Endodermal cell (in vitro differentiated cells): ENCODE measurements at regions not wholly inside any gene's neighbourhood (a gene's known extent, or its start where the extent isn't known, plus 50 kb on each side); places are given as distances from the start of the nearest gene placed in this dataset.

Source experiments
- DNase-seq: peaks from one replicate; pipeline ENCODE4 v3.0.0-alpha.2; 2017
- H3K27ac ChIP-seq: 2 replicates; pipeline ENCODE4 v1.5.1; 2013; ENCODE audit warnings: mild to moderate bottlenecking, low read depth, low read length, moderate library complexity
- H3K27me3 ChIP-seq: 2 replicates; pipeline ENCODE4 v1.6.1; 2013; ENCODE audit warnings: mild to moderate bottlenecking, low read length, moderate library complexity; ENCODE audit not compliant: insufficient read depth, control insufficient read depth, poor library complexity, severe bottlenecking
- H3K36me3 ChIP-seq: 2 replicates; pipeline ENCODE4 v1.7.0; 2013; ENCODE audit warnings: mild to moderate bottlenecking, low read length, moderate library complexity; ENCODE audit not compliant: control insufficient read depth, insufficient read depth
- H3K4me1 ChIP-seq: one replicate; pipeline ENCODE4 v1.7.0; 2013; ENCODE audit warnings: low read length; ENCODE audit not compliant: control insufficient read depth, insufficient read depth
- H3K4me3 ChIP-seq: 2 replicates; pipeline ENCODE4 v1.5.1; 2013; ENCODE audit warnings: mild to moderate bottlenecking, low read length, moderate library complexity
- H3K9ac ChIP-seq: 2 replicates; pipeline ENCODE4 v1.6.1; 2013; ENCODE audit warnings: mild to moderate bottlenecking, low read length, moderate library complexity; ENCODE audit not compliant: poor library complexity, severe bottlenecking; ENCODE audit errors: extremely low read depth
- H3K9me3 ChIP-seq: 2 replicates; pipeline ENCODE4 v1.6.1; 2013; ENCODE audit warnings: mild to moderate bottlenecking, low read length, moderate library complexity; ENCODE audit not compliant: control insufficient read depth
- H3K27ac Mint-ChIP-seq: 2 replicates; pipeline ENCODE4 v1.8.0; 2020; ENCODE audit warnings: mixed read lengths
- H3K27me3 Mint-ChIP-seq: 2 replicates; pipeline ENCODE4 v1.8.0; 2021; ENCODE audit warnings: mild to moderate bottlenecking, mixed read lengths; ENCODE audit not compliant: insufficient read depth
- H3K36me3 Mint-ChIP-seq: 2 replicates; pipeline ENCODE4 v1.8.0; 2020; ENCODE audit warnings: low read depth, mixed read lengths
- H3K4me1 Mint-ChIP-seq: 2 replicates; pipeline ENCODE4 v1.8.0; 2020; ENCODE audit warnings: mixed read lengths
- H3K4me3 Mint-ChIP-seq: 2 replicates; pipeline ENCODE4 v1.8.0; 2020; ENCODE audit warnings: mild to moderate bottlenecking, moderate library complexity, mixed read lengths
- H3K9me3 Mint-ChIP-seq: 2 replicates; pipeline ENCODE4 v1.8.0; 2020; ENCODE audit warnings: mild to moderate bottlenecking, mixed read lengths
- WGBS, 2 experiments: methylation state at CpG; one replicate each; pipeline versions ENCODE4 v1.1.5 to v1.1.7; 2013; ENCODE audit warnings: missing lambda C conversion rate in 2 of 2, mixed read lengths in 1 of 2; ENCODE audit not compliant: insufficient coverage in 1 of 2, insufficient read length in 1 of 2; 5-methylcytosine and 5-hydroxymethylcytosine counted together
- TF ChIP-seq, protein P1 (sequence below): fragments of 200-600 bp; sonication (generic); conservative IDR thresholded peaks from 2 replicates; pipeline ENCODE4 v1.5.0; 2021; ENCODE audit warnings: antibody characterized with exemption, mild to moderate bottlenecking

- no peaks in the 10 kb centered on the region for H3K4me1 ChIP-seq
- H3K27ac ChIP-seq = no peak overlapping the region
- H3K4me3 Mint-ChIP-seq = no peak overlapping the region
- H3K27ac Mint-ChIP-seq = no peak overlapping the region
- H3K36me3 ChIP-seq = no peaks in the 10 kb centered on the region
- H3K9ac ChIP-seq = no peak overlapping the region
- H3K27me3 ChIP-seq = no peaks in the 10 kb centered on the region
- H3K9me3 ChIP-seq = no peaks in the 10 kb centered on the region
- H3K36me3 Mint-ChIP-seq = no peaks in the 10 kb centered on the region
- no peak overlapping the region for H3K4me3 ChIP-seq
- DNase-seq = no peak
- TF ChIP-seq, protein P1, sequence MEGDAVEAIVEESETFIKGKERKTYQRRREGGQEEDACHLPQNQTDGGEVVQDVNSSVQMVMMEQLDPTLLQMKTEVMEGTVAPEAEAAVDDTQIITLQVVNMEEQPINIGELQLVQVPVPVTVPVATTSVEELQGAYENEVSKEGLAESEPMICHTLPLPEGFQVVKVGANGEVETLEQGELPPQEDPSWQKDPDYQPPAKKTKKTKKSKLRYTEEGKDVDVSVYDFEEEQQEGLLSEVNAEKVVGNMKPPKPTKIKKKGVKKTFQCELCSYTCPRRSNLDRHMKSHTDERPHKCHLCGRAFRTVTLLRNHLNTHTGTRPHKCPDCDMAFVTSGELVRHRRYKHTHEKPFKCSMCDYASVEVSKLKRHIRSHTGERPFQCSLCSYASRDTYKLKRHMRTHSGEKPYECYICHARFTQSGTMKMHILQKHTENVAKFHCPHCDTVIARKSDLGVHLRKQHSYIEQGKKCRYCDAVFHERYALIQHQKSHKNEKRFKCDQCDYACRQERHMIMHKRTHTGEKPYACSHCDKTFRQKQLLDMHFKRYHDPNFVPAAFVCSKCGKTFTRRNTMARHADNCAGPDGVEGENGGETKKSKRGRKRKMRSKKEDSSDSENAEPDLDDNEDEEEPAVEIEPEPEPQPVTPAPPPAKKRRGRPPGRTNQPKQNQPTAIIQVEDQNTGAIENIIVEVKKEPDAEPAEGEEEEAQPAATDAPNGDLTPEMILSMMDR = no peak
- H3K9me3 Mint-ChIP-seq = peaks cover 16% of the 10 kb centered on the region
- no peaks in the 10 kb centered on the region for H3K4me1 Mint-ChIP-seq
- WGBS, 2 experiments = 75 to 82% methylated on average over 1 to 3 of the region's 3 CpGs
- no peaks in the 10 kb centered on the region for H3K27me3 Mint-ChIP-seq
Measured at GRCh38 chr16:63816276-63816675, 1305.6 kb downstream of the CDH11 start.

- Histone ChIP-seq H3K27ac (no peak overlapping the region), H3K4me1 (no peaks in the 10 kb centered on the region), H3K9ac (no peak overlapping the region), H3K36me3 (no peaks in the 10 kb centered on the region), H3K4me3 (no peak overlapping the region), H3K9me3 (no peaks in the 10 kb centered on the region), H3K27me3 (no peaks in the 10 kb centered on the region)
- Mint-ChIP-seq H3K36me3 (no peaks in the 10 kb centered on the region), H3K27ac (no peak overlapping the region), H3K4me3 (no peak overlapping the region), H3K9me3 (peaks cover under 1% of the 10 kb centered on the region), H3K4me1 (no peaks in the 10 kb centered on the region), H3K27me3 (no peaks in the 10 kb centered on the region)
- no peak for DNase-seq
- TF ChIP-seq, protein P1 = no peak
Measured at GRCh38 chr16:63813862-63814261, 1308.0 kb downstream of the CDH11 start.

DNA sequence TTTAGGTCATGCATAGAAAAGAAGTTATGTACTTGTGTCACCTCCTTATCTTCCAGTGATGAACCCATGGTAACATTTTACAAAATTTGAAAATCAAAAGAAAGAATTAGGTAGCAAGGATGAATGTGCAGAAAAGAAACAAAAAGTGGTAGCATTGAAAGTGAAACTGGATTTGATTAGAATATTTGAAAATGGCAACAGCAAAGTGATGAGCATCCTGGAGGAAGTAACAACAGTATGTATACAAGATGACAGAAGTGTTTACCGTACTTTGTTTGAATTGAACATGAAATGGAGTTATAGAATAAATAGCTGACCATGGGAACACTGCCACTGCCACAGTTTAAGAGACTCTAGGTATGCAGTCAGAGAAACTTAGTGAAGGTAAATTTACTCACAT, 1313.1 kb downstream of the CDH11 start:
- Mint-ChIP-seq H3K9me3 (no peaks in the 10 kb centered on the region), H3K36me3 (no peaks in the 10 kb centered on the region)
- H3K4me1 ChIP-seq = no peaks in the 10 kb centered on the region

More for the DNA sequence above, 1313.1 kb downstream of the CDH11 start:
- Histone ChIP-seq H3K4me3 (no peak overlapping the region), H3K9me3 (no peaks in the 10 kb centered on the region), H3K27ac (no peak overlapping the region), H3K9ac (no peak overlapping the region), H3K27me3 (no peaks in the 10 kb centered on the region), H3K36me3 (no peaks in the 10 kb centered on the region)
- Mint-ChIP-seq H3K4me1 (no peaks in the 10 kb centered on the region), H3K4me3 (no peak overlapping the region), H3K27me3 (no peaks in the 10 kb centered on the region), H3K27ac (no peak overlapping the region)
- DNase-seq = no peak
- 93% methylated on average over 1 of the region's 1 CpG; no CpG with 5 or more reads in 1 of the 2 experiments for WGBS, 2 experiments
- TF ChIP-seq, protein P1 = no peak
